K562 (cell line): ENCODE measurements at regions not wholly inside any gene's neighbourhood (a gene's known extent, or its start where the extent isn't known, plus 50 kb on each side); places are given as distances from the start of the nearest gene placed in this dataset.

ENCODE experiments used
- ATAC-seq: fragments of 200-7000 bp; cut with Tn5 transposase; 3 replicates; pipeline ENCODE4 v1.9.1; 2020; ENCODE audit warnings: moderate library complexity
- BruUV-seq: library from RNA; stranded (reverse); fragments of 400-500 nt; replicated peaks from 2 replicates; lab custom pipeline; 2021; lab: Mats Ljungman, UMichigan
- CTCF ChIA-PET: fragments of 300-600 bp; formaldehyde crosslinking; extraction: SDS; loops from one replicate; lab custom pipeline; 2021; ENCODE audit warnings: low intra/inter-chr PET ratio; lab: Yijun Ruan, JAX
- POLR2A ChIA-PET: fragments of 300-600, 350-650 bp; sonication (Branson Sonifier 250); formaldehyde crosslinking; extraction: SDS; loops from one replicate; lab custom pipeline; 2021; ENCODE audit warnings: antibody characterized with exemption, inconsistent platforms; lab: Yijun Ruan, JAX
- DNase-seq, 4 experiments: peaks; one replicate each; pipeline versions ENCODE4 v3.0.0 to v3.0.0-alpha.2; 2011 to 2018; ENCODE audit warnings: low spot score in 3 of 4, mixed read lengths in 3 of 4; ENCODE audit errors: extremely low read depth in 1 of 4
- FAIRE-seq: peaks from 2 replicates; lab custom pipeline; 2011; peaks lifted over from hg19 to GRCh38; lab: Jason Lieb, UNC
- H2AFZ ChIP-seq: 2 replicates; pipeline ENCODE4 v1.6.0; 2011; ENCODE audit warnings: low read depth, low read length, control low read depth, inconsistent platforms
- H3K27ac ChIP-seq: fragments of 200-600 bp; 3 replicates; pipeline ENCODE4 v1.8.0; 2011; ENCODE audit warnings: low read depth, mild to moderate bottlenecking, control low read depth, inconsistent platforms, low read length, moderate library complexity, mixed read lengths; ENCODE audit errors: extremely low read depth
- H3K27me3 ChIP-seq, 2 experiments: fragments of 300-600 bp in 1 of 2; 2 replicates in 1 of 2; 3 replicates in 1 of 2; pipeline versions ENCODE4 v1.6.0 to v1.8.0; 2011; ENCODE audit warnings: inconsistent platforms in 2 of 2, low read length in 2 of 2, mild to moderate bottlenecking in 1 of 2, mixed read lengths in 1 of 2, moderate library complexity in 1 of 2; ENCODE audit not compliant: control insufficient read depth in 2 of 2, insufficient read depth in 2 of 2
- H3K36me3 ChIP-seq: fragments of 300-600 bp; 3 replicates; pipeline ENCODE4 v1.8.0; 2011; ENCODE audit warnings: mild to moderate bottlenecking, low read length, inconsistent platforms; ENCODE audit not compliant: control insufficient read depth, insufficient read depth
- H3K4me1 ChIP-seq, 2 experiments: fragments of 200-600 bp in 1 of 2; replicated peaks in 1 of 2; 2 replicates in 1 of 2; 3 replicates in 1 of 2; pipeline versions ENCODE4 v1.5.1 to v1.8.0; 2011; ENCODE audit warnings: inconsistent platforms in 2 of 2, low read length in 2 of 2, mild to moderate bottlenecking in 1 of 2, mixed read lengths in 1 of 2, moderate library complexity in 1 of 2; ENCODE audit not compliant: control insufficient read depth in 2 of 2, insufficient read depth in 2 of 2
- H3K4me2 ChIP-seq: 2 replicates; pipeline ENCODE4 v1.6.1; 2011; ENCODE audit warnings: low read length, control low read depth, inconsistent platforms, mixed read lengths; ENCODE audit not compliant: insufficient read depth
- H3K4me3 ChIP-seq: fragments of 200-600 bp; sonication (generic), shearing (Covaris generic); 2 replicates; pipeline ENCODE4 v1.5.1; 2016; ENCODE audit warnings: control low read depth, inconsistent platforms
- H3K79me2 ChIP-seq: fragments of 200-600 bp; 3 replicates; pipeline ENCODE4 v1.8.0; 2011; ENCODE audit warnings: low read length, inconsistent platforms; ENCODE audit not compliant: control insufficient read depth, insufficient read depth
- H3K9ac ChIP-seq, 2 experiments: 2 replicates each; pipeline versions ENCODE4 v1.6.0 to v1.6.1; 2011; ENCODE audit warnings: low read depth in 2 of 2, low read length in 2 of 2, control low read depth in 1 of 2, inconsistent platforms in 1 of 2, mild to moderate bottlenecking in 1 of 2, mixed read lengths in 1 of 2; ENCODE audit not compliant: insufficient read depth in 1 of 2
- H3K9me1 ChIP-seq: one replicate; pipeline ENCODE4 v1.6.0; 2011; ENCODE audit warnings: inconsistent platforms, mild to moderate bottlenecking, low read length, moderate library complexity; ENCODE audit not compliant: control insufficient read depth, insufficient read depth
- H3K9me3 ChIP-seq: replicated peaks from 2 replicates; pipeline ENCODE4 v1.5.1; 2011; ENCODE audit warnings: low read depth, low read length, inconsistent platforms; ENCODE audit not compliant: control insufficient read depth, insufficient read depth
- H4K20me1 ChIP-seq: replicated peaks from 2 replicates; pipeline ENCODE4 v1.6.1; 2011; ENCODE audit warnings: low read length, inconsistent platforms, mixed read lengths; ENCODE audit not compliant: control insufficient read depth, insufficient read depth
- E2F5 ChIP-seq: sonication (generic); formaldehyde crosslinking; IDR thresholded peaks from 2 replicates; pipeline ENCODE4 v1.8.0; 2022; ENCODE audit warnings: mild to moderate bottlenecking, missing genetic modification reagents
- MYNN ChIP-seq, 2 experiments: sonication (generic); formaldehyde crosslinking in 1 of 2; IDR thresholded peaks; 2 replicates each; pipeline versions ENCODE4 v1.5.0 to v1.6.1; 2016 to 2020; ENCODE audit warnings: antibody characterized with exemption in 1 of 2, missing genetic modification reagents in 1 of 2
- NCOA6 ChIP-seq: fragments of 450-650 bp; IDR thresholded peaks from 2 replicates; pipeline ENCODE4 v1.6.1; 2017; ENCODE audit warnings: mild to moderate bottlenecking
- NFIC ChIP-seq: fragments of 450-650 bp; IDR thresholded peaks from 2 replicates; pipeline ENCODE4 v1.6.1; 2017; ENCODE audit warnings: mild to moderate bottlenecking, inconsistent platforms
- SIRT6 ChIP-seq: IDR thresholded peaks from one replicate; pipeline ENCODE4 v1.6.1; 2012; ENCODE audit warnings: low read depth, mild to moderate bottlenecking, control low read depth, inconsistent platforms, low read length, moderate library complexity
- SIX5 ChIP-seq, 2 experiments: IDR thresholded peaks; 2 replicates each; pipeline ENCODE4 v1.6.1; 2011; ENCODE audit warnings: low read length in 2 of 2, borderline replicate concordance in 1 of 2, low read depth in 1 of 2, mild to moderate bottlenecking in 1 of 2, moderate library complexity in 1 of 2; ENCODE audit not compliant: insufficient read depth in 1 of 2
- SRSF7 ChIP-seq: fragments of 200-400 bp; formaldehyde crosslinking; optimal IDR thresholded peaks from 2 replicates; pipeline ENCODE3; 2017; ENCODE audit warnings: mild to moderate bottlenecking, low read depth, low read length
- TBP ChIP-seq: optimal IDR thresholded peaks from 2 replicates; pipeline ENCODE3; 2011; ENCODE audit warnings: low read depth, low read length, improper control_type of control experiment
- TCF7 ChIP-seq: sonication (generic); IDR thresholded peaks from 2 replicates; pipeline ENCODE4 v1.6.1; 2016; ENCODE audit warnings: antibody characterized with exemption, borderline replicate concordance
- TEAD2 ChIP-seq: fragments of 450-650 bp; IDR thresholded peaks from 2 replicates; pipeline ENCODE4 v1.6.1; 2016; ENCODE audit warnings: missing genetic modification characterization, control low read depth, missing compliant biosample characterization
- ZNF583 ChIP-seq: fragments of 250-450 bp; sonication (Bioruptor Pico); IDR thresholded peaks from 2 replicates; pipeline ENCODE4 v1.4.0; 2020
- ZNF77 ChIP-seq: fragments of 250-450 bp; sonication (Bioruptor Pico); IDR thresholded peaks from 2 replicates; pipeline ENCODE4 v1.5.0; 2020
- WGBS: fragments of 100-300 bp; shearing (Covaris generic); methylation state at CpG from one replicate; pipeline ENCODE4 v1.1.6; 2016; ENCODE audit warnings: low coverage, mixed read lengths; ENCODE audit not compliant: insufficient coverage; ENCODE audit errors: missing lambda C conversion rate; 5-methylcytosine and 5-hydroxymethylcytosine counted together
- in situ Hi-C: fragments of 300-500 bp; cut with MboI; formaldehyde crosslinking; loops from 4 replicates; pipeline ENCODE4 v1.15.0; 2018; ENCODE audit warnings: inconsistent platforms, mixed read lengths
- intact Hi-C: fragments of 100-400 bp; cut with micrococcal nuclease; formaldehyde crosslinking; loops from 2 replicates; pipeline ENCODE4 v1.14.2; 2022
- TF ChIP-seq, protein P1 (sequence below), 2 experiments: fragments of 450-650 bp in 1 of 2; sonication (generic) in 1 of 2; formaldehyde crosslinking in 1 of 2; IDR thresholded peaks in 1 of 2; conservative IDR thresholded peaks in 1 of 2; 2 replicates each; pipeline versions ENCODE4 v1.6.1 to v1.8.1; 2016 to 2023; ENCODE audit warnings: mild to moderate bottlenecking in 2 of 2, moderate library complexity in 2 of 2, inconsistent platforms in 1 of 2, missing genetic modification reagents in 1 of 2

DNA sequence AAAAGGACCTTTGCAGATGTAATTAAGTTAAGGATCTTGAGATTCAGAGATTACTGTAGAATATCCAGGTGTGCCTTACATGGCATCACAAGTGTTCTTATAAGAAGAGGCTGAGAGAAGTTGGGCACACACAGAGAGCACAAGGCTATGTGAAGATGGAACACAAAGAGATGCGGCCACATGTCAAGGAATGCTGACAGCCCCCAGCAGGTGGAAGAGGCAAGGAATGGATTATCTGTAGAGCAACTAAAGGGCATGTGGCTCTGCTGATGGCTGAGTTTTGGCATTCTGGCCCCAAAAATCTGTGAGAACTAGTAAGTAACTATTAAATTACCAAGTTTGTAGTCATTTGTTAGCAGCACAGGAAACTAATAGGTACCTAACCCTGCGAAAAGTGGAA lies 640.7 kb upstream of the PCDH15 start:
- H3K9me1 ChIP-seq: no peaks in the 10 kb centered on the region
- no peak overlapping the region for H2AFZ ChIP-seq
- DNase-seq: no peak
- H3K79me2 ChIP-seq: no peaks in the 10 kb centered on the region
- H3K4me2 ChIP-seq: no peak overlapping the region
- no TSS peak for BruUV-seq
- no peak for FAIRE-seq
- no peaks in the 10 kb centered on the region for H3K36me3 ChIP-seq
- H4K20me1 ChIP-seq: no peaks in the 10 kb centered on the region
- 0% methylated on average over 2 of the region's 2 CpGs for WGBS
- ChIA-PET POLR2A (no interaction called here), CTCF (no interaction called here)
- no peak overlapping the region for H3K4me3 ChIP-seq
- H3K9me3 ChIP-seq: no peaks in the 10 kb centered on the region; the same call in none of the 2 replicates
- no peak overlapping the region for H3K27ac ChIP-seq
- intact Hi-C loops: no loop called here
- ATAC-seq: no peak
- in situ Hi-C loops: no loop called here
- H3K4me1 ChIP-seq: no peaks in the 10 kb centered on the region
- TF ChIP-seq TBP (no peak), NCOA6 (no peak), TEAD2 (tag) (no peak), SIRT6 (no peak), NFIC (no peak), SRSF7 (no peak), MYNN (IDR thresholded peaks at IDR 0.05) (no peak), MYNN (CRISPR knock-in tag; IDR thresholded peaks at IDR 0.05) (no peak), SIX5 (IDR thresholded peaks at IDR 0.05; ENCODE audit: borderline replicate concordance in 1 of 2, insufficient read depth in 1 of 2, low read depth in 1 of 2, low read length in 2 of 2) (no peak), TCF7 (no peak), E2F5 (CRISPR knock-in tag) (no peak), ZNF77 (CRISPR knock-in tag) (no peak), ZNF583 (CRISPR knock-in tag) (no peak)
- TF ChIP-seq, protein P1, sequence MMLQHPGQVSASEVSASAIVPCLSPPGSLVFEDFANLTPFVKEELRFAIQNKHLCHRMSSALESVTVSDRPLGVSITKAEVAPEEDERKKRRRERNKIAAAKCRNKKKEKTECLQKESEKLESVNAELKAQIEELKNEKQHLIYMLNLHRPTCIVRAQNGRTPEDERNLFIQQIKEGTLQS (IDR thresholded peaks at IDR 0.05): no peak
- TF ChIP-seq, protein P1 (CRISPR knock-in tag; conservative IDR thresholded peaks at IDR 0.05): no peak
- no peak overlapping the region for H3K9ac ChIP-seq
- H3K27me3 ChIP-seq: no peaks in the 10 kb centered on the region
